ENCODE measurements at regions not wholly inside any gene's neighbourhood (a gene's known extent, or its start where the extent isn't known, plus 50 kb on each side); places are given as distances from the start of the nearest gene placed in this dataset.
"Not testable (repeated sequence)": the region's sequence is repeated elsewhere in the genome, so short reads cannot be mapped to it uniquely, and the experiment has no call there.

DNA sequence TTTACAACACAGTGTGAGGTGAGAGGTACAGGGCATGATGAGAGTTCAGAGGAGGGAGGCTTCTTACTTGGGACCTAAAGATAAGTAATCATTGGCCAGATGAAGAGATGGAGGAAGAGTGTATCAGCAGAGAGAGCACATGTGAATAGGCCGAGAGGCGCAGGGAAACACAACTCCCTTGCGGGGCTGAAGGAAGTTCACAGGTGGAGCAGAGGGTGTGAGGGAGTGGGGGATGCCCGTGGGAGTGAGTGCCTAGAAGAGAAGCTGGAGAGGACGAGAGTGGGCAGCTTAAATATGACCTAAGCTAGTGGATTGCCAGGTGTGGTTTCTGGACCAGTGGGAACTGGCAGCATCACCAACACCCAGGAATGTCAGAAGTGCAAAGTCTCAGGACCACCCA, 98.2 kb upstream of the TBC1D5 start:
- DNase-seq (ENCODE audit: low read depth in 2 of 2) = no peak

DNA sequence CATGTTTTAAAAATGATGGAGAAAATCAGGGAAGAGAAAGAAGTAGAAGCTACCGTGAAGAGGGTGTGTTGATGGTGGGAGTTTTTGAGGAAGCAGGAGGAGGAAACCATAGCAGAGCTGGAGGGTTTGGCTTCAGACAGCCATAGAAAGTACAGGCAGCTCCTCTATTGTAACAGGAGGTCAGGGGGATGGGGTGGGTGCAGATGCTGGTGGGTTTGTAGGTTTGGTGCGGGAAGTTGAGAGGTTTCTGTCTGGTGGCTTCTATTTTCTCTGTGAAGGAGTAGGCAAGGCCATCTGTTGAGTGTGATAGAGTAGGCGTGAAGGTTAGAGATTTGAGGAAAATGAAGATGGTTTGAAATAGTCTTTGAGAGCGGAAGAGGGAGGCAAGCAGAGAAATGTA, 97.7 kb upstream of the TBC1D5 start:
- DNase-seq (ENCODE audit: low read depth in 2 of 2) = no peak

DNA sequence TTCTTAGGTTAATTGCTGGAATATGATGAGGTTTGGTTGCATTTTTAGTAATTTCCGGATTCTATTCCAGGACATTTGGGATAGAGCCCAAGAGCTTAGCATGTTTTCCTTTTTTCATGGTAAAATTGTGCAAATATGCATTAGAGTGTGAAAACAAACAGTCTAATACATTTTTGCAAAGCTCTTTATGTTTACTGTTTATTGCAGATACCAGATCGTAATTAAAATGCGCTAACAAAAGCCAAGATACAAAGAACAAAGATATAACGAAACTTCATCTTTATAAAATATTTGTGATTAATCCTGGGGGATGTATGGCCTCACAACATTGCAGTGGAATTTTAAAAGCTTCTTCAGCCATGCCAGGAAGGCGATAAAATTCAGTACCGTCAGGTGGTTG, 94.5 kb upstream of the TBC1D5 start:
- no peak for DNase-seq (ENCODE audit: low read depth in 2 of 2)

DNA sequence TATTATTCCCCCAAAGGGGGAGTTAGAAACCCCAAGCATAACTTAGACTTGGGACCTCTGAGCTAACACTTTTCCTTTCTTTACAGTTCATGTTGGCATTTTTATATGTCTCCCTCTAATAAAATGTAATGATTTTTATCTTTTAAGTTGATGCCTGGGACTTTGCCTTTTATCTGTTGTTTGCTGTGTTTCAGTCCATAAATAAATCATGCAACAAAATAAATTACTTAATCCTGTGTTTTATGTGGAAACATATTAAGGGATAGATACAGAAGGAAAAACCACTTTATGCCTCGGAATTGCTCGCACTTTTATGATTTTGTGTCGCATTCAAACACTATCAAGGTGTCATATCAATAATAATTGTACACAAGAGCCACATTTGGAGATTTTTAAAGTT, 93.7 kb upstream of the TBC1D5 start:
- DNase-seq (ENCODE audit: low read depth in 2 of 2) = no peak

DNA sequence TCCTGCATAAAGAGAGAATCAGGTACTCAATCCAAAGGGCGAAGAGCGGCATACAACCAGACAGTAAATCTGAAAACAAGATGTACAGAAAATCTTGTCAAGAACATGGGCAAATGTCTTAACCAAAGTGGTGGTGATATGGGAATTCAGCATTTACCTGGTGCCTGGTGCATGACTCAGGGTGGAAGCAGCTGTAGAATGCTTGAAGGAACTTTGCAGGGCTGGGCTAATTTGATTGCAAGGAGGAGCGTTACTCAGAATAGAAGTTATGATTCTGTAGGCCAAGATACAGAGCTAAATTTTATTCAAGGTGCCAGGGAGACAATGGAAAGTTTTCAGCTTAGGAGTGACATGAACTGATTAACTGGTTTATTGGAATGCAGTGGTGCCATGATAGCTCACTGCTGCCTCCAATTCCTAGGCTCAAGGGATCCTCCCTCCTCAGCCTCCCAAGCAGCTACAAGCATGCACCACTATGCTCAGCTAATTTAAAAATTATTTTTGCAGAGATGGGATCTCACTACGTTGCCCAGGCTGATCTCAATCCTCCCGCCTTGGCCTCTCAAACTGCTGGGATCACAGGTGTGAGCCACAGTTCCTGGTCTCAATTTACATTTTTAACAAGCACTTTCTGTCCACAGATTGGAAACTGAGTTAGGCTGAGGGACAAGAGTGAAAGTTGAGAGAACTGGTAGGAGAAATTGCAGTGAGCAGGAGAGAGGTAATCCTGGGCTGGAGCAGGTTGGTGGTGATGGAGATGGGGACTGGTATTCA, 91.5 kb upstream of the TBC1D5 start:
- no peak for DNase-seq (ENCODE audit: low read depth in 2 of 2)

DNA sequence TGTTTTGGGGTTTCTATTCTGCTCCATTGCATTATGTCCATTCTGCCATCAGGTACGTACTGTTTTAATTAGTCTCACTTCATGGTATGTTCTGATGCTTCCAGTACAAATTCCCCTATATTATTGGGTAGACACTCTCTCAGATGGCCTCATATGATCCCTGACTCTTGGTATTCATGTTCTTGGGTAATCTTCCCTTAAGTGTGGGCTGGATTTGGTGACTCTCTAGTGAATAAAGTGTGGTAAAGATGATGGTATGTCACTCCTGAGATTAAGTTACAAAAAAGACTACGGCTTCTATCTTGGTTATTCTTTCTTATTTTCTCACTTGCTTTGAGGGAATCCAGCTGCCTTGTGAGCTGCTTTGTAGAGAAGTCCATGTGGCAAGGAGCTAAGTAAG, 89.6 kb upstream of the TBC1D5 start:
- DNase-seq (ENCODE audit: low read depth in 2 of 2) = no peak

DNA sequence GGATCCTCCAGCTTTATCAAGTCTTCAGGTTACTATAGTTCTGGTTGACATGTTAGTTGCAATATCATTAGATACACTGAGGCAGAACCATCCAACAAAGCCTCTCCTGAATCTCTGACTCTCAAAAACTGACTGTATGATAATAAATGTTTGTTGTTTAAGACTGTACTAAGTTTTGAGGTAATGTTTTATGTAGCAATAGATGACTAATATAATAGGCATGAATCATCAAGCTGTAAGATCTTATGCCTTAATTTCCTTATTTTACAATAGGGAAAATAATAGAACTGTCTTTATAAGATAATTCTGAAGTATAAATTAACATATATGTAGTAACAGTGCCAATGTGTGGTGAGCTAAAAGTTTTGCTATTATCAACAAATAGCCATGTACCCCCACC, 88.9 kb upstream of the TBC1D5 start:
- no peak for DNase-seq (ENCODE audit: low read depth in 2 of 2)

DNA sequence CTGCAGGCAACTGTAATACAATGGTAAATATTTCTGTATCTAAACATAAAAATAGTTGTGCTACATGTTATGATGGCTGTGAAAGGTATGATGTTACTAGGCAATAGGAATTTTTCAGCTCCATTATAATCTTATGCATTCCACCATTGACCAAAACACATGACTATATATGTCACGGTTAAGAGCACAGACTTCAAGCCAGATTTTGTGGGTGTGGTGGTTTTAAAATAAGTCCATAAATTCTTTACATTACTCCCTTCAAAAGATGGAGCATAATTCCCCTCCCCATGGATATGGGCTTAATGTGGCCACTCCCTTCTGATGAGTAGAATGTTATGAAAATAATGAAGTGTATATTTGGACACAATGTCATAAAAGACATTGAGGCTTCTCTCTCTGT, 88.4 kb upstream of the TBC1D5 start:
- DNase-seq (ENCODE audit: low read depth in 2 of 2) = peak in 1 of 2 experiments; percentile 42

DNA sequence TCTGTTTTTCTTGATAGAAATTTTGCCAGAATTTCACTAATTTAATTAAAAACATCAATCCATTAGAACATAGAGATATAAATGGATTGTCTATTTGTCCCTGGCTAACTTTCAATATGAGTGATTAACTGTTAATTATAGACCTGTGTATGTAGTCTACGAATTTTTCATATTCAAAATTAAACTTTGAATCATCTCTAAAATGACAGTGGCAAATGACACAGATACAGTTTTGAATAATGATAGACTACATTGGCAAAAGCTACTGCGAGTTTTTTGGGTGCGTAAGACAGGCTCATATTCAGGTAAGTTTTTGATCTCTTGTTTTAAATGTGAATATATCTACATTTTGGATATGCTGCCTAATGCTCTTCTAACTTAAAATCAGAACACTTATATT, 86.0 kb upstream of the TBC1D5 start:
- no peak for DNase-seq (ENCODE audit: low read depth in 2 of 2)

DNA sequence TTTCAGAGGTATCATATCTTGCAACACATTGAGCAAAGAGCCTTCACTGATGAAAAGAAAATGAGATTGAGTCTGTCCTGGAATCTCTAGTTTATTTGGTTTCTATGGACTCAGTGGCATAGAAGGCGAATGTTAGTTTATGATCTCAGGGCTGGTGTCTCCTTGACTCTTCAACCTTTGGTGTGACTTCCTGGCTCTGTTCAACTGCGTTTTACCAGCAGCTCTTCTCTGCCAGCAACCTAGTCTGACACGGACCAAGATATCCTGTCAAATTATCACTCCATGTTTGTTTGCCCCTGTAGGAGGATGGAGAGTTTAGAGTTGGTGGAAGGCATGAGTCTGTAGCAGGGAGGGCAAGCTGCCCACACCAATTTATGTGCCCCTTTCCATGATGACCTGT, 82.9 kb upstream of the TBC1D5 start:
- DNase-seq (ENCODE audit: low read depth in 2 of 2) = no peak

DNA sequence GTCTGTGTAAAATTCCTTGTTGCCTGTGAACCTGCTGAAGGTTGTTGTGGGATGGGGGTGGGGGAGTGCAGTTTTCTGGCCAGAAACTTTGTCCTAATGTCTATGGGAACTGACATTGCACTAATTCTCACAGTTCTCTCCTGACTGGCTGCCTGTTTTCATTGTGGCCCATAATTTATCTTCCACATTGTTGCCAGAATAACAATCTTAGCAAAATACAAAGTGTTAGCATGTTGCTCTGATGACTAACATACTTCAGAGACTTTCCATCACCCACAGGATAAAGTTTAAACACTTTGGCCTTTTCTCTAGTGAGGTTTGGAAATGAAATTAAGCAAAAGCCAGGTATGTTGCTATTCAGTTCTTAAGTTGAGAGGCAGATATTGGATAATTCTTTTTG, 81.4 kb upstream of the TBC1D5 start:
- DNase-seq (ENCODE audit: low read depth in 2 of 2) = no peak

DNA sequence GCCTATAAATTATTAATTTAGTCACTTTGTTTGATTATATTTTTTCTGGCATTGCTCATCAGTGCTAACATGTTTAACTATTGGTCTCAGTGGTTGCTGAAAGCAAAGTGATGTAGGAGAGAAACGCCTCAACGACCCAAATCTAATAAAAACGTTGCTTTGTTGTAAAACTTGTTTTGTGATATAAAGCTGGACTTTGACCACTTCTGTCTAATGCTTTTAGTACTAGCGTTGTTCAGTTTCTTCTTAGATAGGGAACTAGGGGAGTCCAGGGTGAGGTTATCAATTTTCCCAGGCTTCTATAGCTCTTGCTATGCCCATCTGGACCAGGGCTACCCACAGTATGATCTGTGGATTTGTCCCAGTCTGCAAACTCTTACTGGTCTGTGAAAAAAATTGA, 80.6 kb upstream of the TBC1D5 start:
- DNase-seq (ENCODE audit: low read depth in 2 of 2) = no peak

DNA sequence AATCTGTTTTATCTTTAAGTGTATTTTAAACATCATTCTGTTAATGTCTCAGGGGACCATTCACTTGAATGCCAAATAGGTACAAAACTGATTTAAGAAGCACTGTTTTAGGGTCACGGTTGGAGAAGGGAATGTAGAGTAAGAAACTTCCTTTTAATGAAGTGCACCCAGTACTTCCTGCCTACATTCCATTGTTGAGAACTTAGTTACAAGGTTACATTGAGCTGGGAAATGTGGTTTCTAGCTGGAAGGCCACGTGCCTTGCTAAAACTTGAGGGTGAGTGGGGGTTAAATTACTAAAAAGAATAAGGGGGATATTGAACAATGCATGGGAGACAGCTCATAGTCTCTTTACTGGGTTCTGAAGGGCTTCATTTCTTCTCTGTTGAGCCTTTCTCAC, 78.3 kb upstream of the TBC1D5 start:
- no peak for DNase-seq (ENCODE audit: low read depth in 2 of 2)

DNA sequence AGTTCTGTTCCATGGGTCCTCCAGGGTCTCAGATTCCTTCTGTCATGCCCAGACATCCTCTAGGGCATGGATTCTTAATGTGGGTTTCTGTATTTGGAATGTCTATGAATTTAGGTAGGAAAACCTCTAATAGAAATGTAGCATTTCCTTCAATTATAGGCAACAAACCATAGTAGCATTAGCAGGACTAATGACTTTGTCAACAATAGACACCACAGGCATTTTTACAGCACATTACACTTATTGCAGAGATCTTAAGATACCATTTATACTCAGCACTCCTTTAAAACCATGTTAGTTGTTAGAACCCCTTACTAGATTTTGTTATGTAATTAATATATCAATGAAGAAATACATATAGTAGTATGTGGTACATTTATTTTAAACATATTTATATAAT, 77.8 kb upstream of the TBC1D5 start:
- no peak for DNase-seq (ENCODE audit: low read depth in 2 of 2)

DNA sequence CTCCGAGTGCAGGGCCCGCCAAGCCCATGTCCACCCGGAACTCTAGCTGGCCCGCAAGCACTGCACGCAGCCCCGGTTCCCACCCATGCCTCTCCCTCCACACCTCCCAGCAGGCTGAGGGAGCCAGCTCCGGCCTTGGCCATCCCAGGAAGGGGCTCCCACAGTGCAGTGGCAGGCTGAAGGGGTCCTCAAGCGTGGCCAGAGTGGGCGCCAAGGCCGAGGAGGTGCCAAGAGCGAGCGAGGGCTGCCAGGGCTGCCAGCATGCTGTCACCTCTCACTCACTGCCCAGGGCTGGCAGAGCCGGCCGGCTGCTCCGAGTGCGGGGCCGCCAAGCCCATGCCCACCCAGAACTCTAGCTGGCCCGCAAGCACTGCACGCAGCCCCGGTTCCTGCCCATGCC, 75.5 kb upstream of the TBC1D5 start:
- not testable (repeated sequence) for DNase-seq (ENCODE audit: low read depth in 2 of 2)

DNA sequence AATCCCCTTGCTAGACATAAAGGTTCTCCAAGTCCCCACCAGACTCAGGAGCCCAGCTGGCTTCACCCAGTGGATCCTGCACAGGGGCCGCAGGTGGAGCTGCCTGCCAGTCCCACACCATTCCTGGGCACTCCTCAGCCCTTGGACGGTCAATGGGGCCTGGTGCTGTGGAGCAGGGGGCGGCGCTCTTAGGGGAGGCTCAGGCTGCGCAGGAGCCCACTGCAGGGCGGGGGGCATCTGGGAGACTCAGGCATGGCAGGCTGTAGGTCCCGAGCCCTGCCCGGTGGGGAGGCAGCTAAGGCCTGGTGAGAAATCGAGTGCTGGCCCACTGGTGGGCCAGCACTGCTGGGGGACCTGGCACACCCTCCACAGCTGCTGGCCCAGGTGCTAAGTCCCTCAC, 75.1 kb upstream of the TBC1D5 start:
- no peak for DNase-seq (ENCODE audit: low read depth in 2 of 2)

DNA sequence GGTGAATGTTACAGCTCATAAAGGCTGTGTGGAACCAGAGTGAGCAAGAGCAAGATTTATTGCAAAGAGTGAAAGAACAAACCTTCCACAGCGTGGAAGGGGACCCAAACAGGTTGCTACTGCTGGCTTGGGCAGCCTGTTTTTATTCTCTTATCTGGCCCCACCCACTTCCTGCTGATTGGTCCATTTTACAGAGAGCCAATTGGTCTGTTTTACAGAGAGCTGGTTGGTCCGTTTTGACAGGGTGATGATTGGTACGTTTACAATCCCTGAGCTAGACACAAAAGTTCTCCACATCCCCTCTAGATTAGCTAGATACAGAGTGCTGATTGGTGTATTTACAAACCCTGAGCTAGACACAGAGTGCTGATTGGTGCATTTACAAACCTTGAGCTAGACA, 74.4 kb upstream of the TBC1D5 start:
- DNase-seq (ENCODE audit: low read depth in 2 of 2) = not testable (repeated sequence)

DNA sequence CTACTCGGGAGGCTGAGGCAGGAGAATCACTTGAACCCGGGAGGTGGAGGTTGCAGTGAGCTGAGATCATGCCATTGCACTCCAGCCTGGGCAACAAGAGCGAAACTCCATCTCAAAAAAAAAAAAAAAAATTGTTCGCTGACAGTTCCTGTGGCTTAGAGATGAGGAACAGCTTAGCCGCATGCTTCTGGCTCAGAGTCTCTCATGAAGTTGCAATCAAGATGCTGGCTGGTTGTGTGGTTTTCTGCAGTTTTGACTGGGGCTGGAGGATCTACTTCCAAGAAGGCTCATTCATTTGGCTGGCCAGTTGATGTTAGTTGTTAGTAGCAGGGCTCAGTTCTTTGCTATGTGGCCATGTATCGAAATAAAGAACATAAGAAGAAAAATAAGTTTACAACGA, 69.9 kb upstream of the TBC1D5 start:
- not testable (repeated sequence) for DNase-seq (ENCODE audit: low read depth in 2 of 2)

DNA sequence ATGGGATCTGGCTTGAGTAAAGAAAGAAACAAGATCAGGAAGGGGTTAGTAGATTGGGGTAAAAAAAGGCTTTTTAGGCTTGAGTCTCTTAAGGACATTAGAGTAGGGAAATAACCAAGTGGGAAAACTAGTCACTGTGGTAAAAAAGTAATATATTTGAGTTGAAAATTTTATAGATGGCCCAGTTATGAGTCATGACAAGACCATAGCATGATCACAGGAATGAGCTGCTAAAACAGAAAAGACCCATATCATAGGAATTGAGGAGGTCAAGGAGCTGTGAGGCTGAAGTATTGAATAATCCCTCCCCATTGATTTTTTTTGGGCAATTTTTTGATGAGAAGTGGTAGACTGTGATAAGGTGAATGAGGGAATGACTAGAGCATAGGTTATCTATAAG, 69.2 kb upstream of the TBC1D5 start:
- DNase-seq (ENCODE audit: low read depth in 2 of 2) = no peak

DNA sequence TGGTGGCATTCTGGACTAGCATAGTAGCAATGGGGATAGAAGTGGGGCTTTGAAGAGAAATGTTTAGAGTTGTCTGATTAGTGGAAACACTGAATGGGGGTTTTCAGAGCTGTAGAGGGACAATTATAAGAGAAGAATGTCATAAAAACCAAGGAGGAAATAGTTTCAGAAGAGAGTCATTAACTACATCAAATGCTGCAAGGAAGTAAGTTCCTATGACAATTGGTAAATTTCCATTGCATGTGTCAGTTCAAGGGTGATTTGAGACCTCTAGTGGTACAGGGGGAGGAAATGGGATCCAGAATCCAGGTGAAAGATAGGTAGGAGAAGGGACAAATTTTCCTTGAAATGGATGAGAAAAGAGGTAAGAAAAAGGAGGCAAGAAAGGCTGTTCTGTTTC, 68.3 kb upstream of the TBC1D5 start:
- peak in 1 of 2 experiments; percentile 44 for DNase-seq (ENCODE audit: low read depth in 2 of 2)

DNA sequence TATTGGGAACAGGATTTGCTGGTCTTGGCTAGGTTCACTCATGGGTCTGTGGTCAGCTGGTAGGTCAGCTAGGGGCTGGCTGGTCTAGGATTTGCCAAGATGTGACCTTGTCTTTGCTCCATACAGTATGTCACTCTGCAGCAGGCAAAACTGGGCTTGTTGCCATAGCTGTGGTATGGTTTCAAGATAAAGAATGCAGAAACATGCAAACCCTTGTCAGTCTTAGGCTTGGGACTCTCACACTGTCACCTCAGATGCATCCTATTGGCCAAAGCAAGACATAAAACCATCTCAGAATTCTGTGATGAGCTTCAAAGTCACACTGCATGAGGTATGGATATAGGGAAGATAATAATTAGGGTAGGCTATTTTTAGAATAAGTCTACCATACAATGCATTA, 66.6 kb upstream of the TBC1D5 start:
- no peak for DNase-seq (ENCODE audit: low read depth in 2 of 2)

DNA sequence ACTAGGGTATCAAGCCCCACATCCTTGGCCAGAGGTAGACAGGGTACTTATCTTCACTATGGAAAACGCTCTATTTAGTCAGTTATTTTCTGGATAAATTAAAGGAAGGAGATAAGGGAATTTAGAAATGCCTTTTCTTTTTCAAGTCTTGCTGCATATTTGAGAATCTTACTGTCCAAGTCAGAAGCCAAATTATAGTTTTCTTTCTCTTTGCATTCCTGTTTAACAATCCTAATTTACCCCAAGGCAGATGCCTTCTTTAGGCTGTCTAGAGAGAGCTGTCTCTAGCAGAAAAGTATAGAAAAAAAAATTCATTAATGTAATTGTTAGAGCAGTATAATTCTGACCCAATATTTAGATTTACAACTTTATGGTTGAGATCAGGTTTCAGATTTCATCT, 64.4 kb upstream of the TBC1D5 start:
- DNase-seq (ENCODE audit: low read depth in 2 of 2) = no peak

DNA sequence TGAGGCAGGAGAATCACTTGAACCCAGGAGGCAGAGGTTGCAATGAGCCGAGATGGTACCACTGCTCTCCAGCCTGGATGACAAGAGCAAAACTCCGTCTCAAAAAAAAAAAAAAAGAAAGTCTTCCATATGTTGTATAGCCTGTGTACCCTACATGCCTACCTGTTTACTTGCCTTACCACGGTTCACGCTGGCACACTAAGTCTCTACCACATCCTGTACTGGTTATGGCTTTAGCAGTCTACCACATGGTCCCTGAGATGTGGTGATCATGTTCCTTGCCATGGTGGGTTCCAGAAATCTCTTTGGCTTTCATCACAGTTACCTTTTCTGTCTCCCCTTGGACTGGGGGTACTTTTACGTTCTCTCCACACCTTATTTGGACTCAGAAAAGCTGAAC, 63.8 kb upstream of the TBC1D5 start:
- no peak for DNase-seq (ENCODE audit: low read depth in 2 of 2)

DNA sequence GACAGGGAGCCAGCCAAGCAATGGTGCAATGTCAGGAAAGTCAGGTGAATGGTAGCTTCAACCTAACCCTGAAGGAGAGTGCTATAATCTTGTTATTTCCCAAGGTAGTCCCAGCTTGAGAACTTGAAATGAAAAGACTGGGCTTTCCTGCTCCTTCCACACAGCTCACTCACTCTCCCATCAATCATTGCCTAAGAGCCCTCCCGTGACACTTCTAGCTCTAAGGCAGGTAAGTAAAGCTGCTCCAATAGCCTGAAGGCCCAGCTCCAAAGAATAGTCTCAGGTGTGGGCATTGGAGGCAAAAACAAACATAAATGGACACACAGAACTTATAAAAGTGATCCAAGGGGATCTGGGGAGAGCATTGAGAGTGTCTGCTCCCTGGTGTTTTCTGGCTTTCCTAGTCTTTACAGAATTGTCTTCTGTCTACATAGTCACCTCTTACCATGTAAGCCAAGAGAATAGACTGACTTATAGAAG, 63.1 kb upstream of the TBC1D5 start:
- no peak for DNase-seq (ENCODE audit: low read depth in 2 of 2)

Data from fibroblast of skin of left quadriceps (primary cell).